ENCODE measurements at regions not wholly inside any gene's neighbourhood (a gene's known extent, or its start where the extent isn't known, plus 50 kb on each side); places are given as distances from the start of the nearest gene placed in this dataset.
"Not testable (repeated sequence)": the region's sequence is repeated elsewhere in the genome, so short reads cannot be mapped to it uniquely, and the experiment has no call there.

DNA sequence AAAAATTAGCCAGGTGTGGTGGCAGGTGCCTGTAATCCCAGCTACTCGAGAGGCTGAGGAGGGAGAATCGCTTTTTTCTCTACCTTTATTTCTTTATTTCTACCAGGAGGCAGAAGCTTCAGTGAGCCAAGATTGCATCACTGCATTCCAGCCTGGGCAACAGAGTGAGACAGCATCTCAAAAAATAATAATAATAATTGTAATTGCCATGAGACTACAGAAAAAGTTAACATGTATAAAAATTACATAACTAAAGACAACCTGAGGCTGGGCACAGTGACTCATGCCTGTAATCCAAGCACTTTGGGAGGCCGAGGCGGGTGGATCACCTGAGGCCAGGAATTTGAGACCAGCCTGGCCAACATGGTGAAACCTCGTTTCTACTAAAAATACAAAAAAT is 181.5 kb downstream of the WSCD1 start:
- TF ChIP-seq, protein P1, sequence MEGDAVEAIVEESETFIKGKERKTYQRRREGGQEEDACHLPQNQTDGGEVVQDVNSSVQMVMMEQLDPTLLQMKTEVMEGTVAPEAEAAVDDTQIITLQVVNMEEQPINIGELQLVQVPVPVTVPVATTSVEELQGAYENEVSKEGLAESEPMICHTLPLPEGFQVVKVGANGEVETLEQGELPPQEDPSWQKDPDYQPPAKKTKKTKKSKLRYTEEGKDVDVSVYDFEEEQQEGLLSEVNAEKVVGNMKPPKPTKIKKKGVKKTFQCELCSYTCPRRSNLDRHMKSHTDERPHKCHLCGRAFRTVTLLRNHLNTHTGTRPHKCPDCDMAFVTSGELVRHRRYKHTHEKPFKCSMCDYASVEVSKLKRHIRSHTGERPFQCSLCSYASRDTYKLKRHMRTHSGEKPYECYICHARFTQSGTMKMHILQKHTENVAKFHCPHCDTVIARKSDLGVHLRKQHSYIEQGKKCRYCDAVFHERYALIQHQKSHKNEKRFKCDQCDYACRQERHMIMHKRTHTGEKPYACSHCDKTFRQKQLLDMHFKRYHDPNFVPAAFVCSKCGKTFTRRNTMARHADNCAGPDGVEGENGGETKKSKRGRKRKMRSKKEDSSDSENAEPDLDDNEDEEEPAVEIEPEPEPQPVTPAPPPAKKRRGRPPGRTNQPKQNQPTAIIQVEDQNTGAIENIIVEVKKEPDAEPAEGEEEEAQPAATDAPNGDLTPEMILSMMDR (IDR thresholded peaks at IDR 0.05) = not testable (repeated sequence)
- not testable (repeated sequence) for TF ChIP-seq POLR2A (IDR thresholded peaks at IDR 0.05; ENCODE audit: low read depth)

All from esophagus muscularis mucosa (tissue), 3 donors.